ENCODE measurements at regions not wholly inside any gene's neighbourhood (a gene's known extent, or its start where the extent isn't known, plus 50 kb on each side); places are given as distances from the start of the nearest gene placed in this dataset.
A peak's percentile ranks its signal among the peaks of the same experiment; 100 is the strongest.

GRCh38 chr16:66054095-66054494 is 312.4 kb upstream of the CDH5 start:
- DNase-seq (ENCODE audit: low spot score) (no peak), ATAC-seq (no peak)

GRCh38 chr16:66052745-66053144 is 313.7 kb upstream of the CDH5 start:
- intact Hi-C loops (cut with DNase I), result no loop called here
- ATAC-seq (no peak), DNase-seq (ENCODE audit: low spot score) (no peak)

More at GRCh38 chr16:66054095-66054494, 312.4 kb upstream of the CDH5 start:
- intact Hi-C loops (cut with DNase I), result no loop called here

- intact Hi-C loops (cut with DNase I), result no loop called here
- DNase-seq (ENCODE audit: low spot score) (no peak), ATAC-seq (no peak)
Measured at GRCh38 chr16:66050991-66051390, 315.5 kb upstream of the CDH5 start.

- ATAC-seq (no peak), DNase-seq (ENCODE audit: low spot score) (no peak)
- intact Hi-C loops (cut with DNase I), result no loop called here
Measured at GRCh38 chr16:66049865-66050264, 316.6 kb upstream of the CDH5 start.

- no peak for ATAC-seq
- intact Hi-C loops (cut with DNase I), result no loop called here
- DNase-seq (ENCODE audit: low spot score), result no peak
Measured at GRCh38 chr16:66045626-66046025, 320.9 kb upstream of the CDH5 start.

- DNase-seq (ENCODE audit: low spot score) (no peak), ATAC-seq (no peak)
- intact Hi-C loops (cut with DNase I), result no loop called here
Measured at GRCh38 chr16:66044556-66044955, 321.9 kb upstream of the CDH5 start.

- intact Hi-C loops (cut with DNase I), result no loop called here
- no peak for ATAC-seq
- no peak for DNase-seq (ENCODE audit: low spot score)
Measured at GRCh38 chr16:66044089-66044488, 322.4 kb upstream of the CDH5 start.

GRCh38 chr16:66043326-66043725 is 323.2 kb upstream of the CDH5 start:
- DNase-seq (ENCODE audit: low spot score) (no peak), ATAC-seq (no peak)
- intact Hi-C loops (cut with DNase I), result no loop called here

GRCh38 chr16:66042341-66042740 is 324.1 kb upstream of the CDH5 start:
- intact Hi-C loops (cut with DNase I), result no loop called here
- ATAC-seq (no peak), DNase-seq (ENCODE audit: low spot score) (no peak)

GRCh38 chr16:66041907-66042306 is 324.6 kb upstream of the CDH5 start:
- intact Hi-C loops (cut with DNase I), result no loop called here
- ATAC-seq (no peak), DNase-seq (ENCODE audit: low spot score) (no peak)

- DNase-seq (ENCODE audit: low spot score) (no peak), ATAC-seq (no peak)
- intact Hi-C loops (cut with DNase I), result no loop called here
Measured at GRCh38 chr16:66039793-66040192, 326.7 kb upstream of the CDH5 start.

GRCh38 chr16:66036793-66037715 is 329.4 kb upstream of the CDH5 start:
- intact Hi-C loops (cut with DNase I), result no loop called here
- peak; percentile 93 for ATAC-seq

GRCh38 chr16:66036184-66036583 is 330.3 kb upstream of the CDH5 start:
- intact Hi-C loops (cut with DNase I), result no loop called here
- ATAC-seq, result no peak

More at GRCh38 chr16:66036793-66037715, 329.4 kb upstream of the CDH5 start:
- DNase-seq (ENCODE audit: low spot score), result peak; percentile 55

GRCh38 chr16:66035096-66035495 is 331.4 kb upstream of the CDH5 start:
- no peak for ATAC-seq
- intact Hi-C loops (cut with DNase I), result no loop called here
- peak; percentile 39 for DNase-seq (ENCODE audit: low spot score)

More at GRCh38 chr16:66036184-66036583, 330.3 kb upstream of the CDH5 start:
- peak; percentile 12 for DNase-seq (ENCODE audit: low spot score)

GRCh38 chr16:66032841-66033240 is 333.6 kb upstream of the CDH5 start:
- peak; percentile 19 for DNase-seq (ENCODE audit: low spot score)
- intact Hi-C loops (cut with DNase I), result no loop called here
- no peak for ATAC-seq

- intact Hi-C loops (cut with DNase I), result no loop called here
- DNase-seq (ENCODE audit: low spot score) (peak; percentile 60), ATAC-seq (no peak)
Measured at GRCh38 chr16:66030036-66030435, 336.5 kb upstream of the CDH5 start.

GRCh38 chr16:66028510-66029216 is 337.8 kb upstream of the CDH5 start:
- intact Hi-C loops (cut with DNase I), result no loop called here
- DNase-seq (ENCODE audit: low spot score), result peak; percentile 33
- ATAC-seq, result peak; percentile 91

GRCh38 chr16:66026787-66027330 is 339.6 kb upstream of the CDH5 start:
- no peak for ATAC-seq
- intact Hi-C loops (cut with DNase I), result no loop called here
- peak; percentile 23 for DNase-seq (ENCODE audit: low spot score)

- ATAC-seq (no peak), DNase-seq (ENCODE audit: low spot score) (peak; percentile 30)
- intact Hi-C loops (cut with DNase I), result no loop called here
Measured at GRCh38 chr16:66026211-66026610, 340.3 kb upstream of the CDH5 start.

GRCh38 chr16:66025751-66026150 is 340.7 kb upstream of the CDH5 start:
- intact Hi-C loops (cut with DNase I), result no loop called here
- ATAC-seq, result no peak
- no peak for DNase-seq (ENCODE audit: low spot score)

Data from sciatic nerve (tissue), 2 donors.